Endothelial cell of umbilical vein (primary cell): ENCODE measurements at regions not wholly inside any gene's neighbourhood (a gene's known extent, or its start where the extent isn't known, plus 50 kb on each side); places are given as distances from the start of the nearest gene placed in this dataset.

Source experiments
- CTCF ChIP-seq, 2 donors: IDR thresholded peaks; 1 replicate in 1 of 2; 2 replicates in 1 of 2; pipeline ENCODE4 v1.5.1; 2011; ENCODE audit warnings: low read length in 2 of 2, mild to moderate bottlenecking in 2 of 2, moderate library complexity in 2 of 2, control low read depth in 1 of 2, inconsistent platforms in 1 of 2, low read depth in 1 of 2; ENCODE audit not compliant: insufficient read depth in 1 of 2; ENCODE audit errors: extremely low read depth in 1 of 2
- EZH2 ChIP-seq: IDR thresholded peaks from 2 replicates; pipeline ENCODE4 v1.6.1; 2012; ENCODE audit warnings: borderline replicate concordance, low read depth, mild to moderate bottlenecking, moderate library complexity, low read length, inconsistent platforms; ENCODE audit not compliant: severe bottlenecking
- FOS ChIP-seq: IDR thresholded peaks from 2 replicates; pipeline ENCODE4 v1.6.1; 2011; ENCODE audit warnings: mild to moderate bottlenecking, low read length, moderate library complexity, borderline replicate concordance; ENCODE audit not compliant: insufficient read depth
- JUN ChIP-seq: IDR thresholded peaks from 2 replicates; pipeline ENCODE4 v1.6.1; 2011; ENCODE audit warnings: borderline replicate concordance, low read depth; ENCODE audit not compliant: insufficient read length, insufficient read depth
- MAX ChIP-seq: IDR thresholded peaks from 2 replicates; pipeline ENCODE4 v1.6.1; 2011; ENCODE audit not compliant: insufficient read depth, insufficient read length
- MYC ChIP-seq: IDR thresholded peaks from one replicate; pipeline ENCODE4 v1.6.1; 2011; ENCODE audit warnings: mild to moderate bottlenecking, low read depth, low read length
- POLR2A ChIP-seq: IDR thresholded peaks from 2 replicates; pipeline ENCODE4 v1.6.1; 2012; ENCODE audit warnings: low read depth, mild to moderate bottlenecking, control low read depth, low read length
- POLR2AphosphoS5 ChIP-seq: IDR thresholded peaks from 2 replicates; pipeline ENCODE4 v1.6.1; 2012; ENCODE audit warnings: low read depth, mild to moderate bottlenecking, control low read depth, low read length, moderate library complexity; ENCODE audit not compliant: insufficient read depth

- TF ChIP-seq CTCF (IDR thresholded peaks at IDR 0.05; ENCODE audit: extremely low read depth in 1 of 2, insufficient read depth in 1 of 2, low read depth in 1 of 2, low read length in 2 of 2) = no peak
- no peak for TF ChIP-seq POLR2AphosphoS5
- no peak for TF ChIP-seq JUN
- no peak for TF ChIP-seq MAX
- TF ChIP-seq POLR2A = no peak
- no peak for TF ChIP-seq MYC
- no peak for TF ChIP-seq EZH2
- no peak for TF ChIP-seq FOS
Measured at GRCh38 chr10:118930614-118931013, 98.9 kb upstream of the NANOS1 start.
